ENCODE measurements at regions not wholly inside any gene's neighbourhood (a gene's known extent, or its start where the extent isn't known, plus 50 kb on each side); places are given as distances from the start of the nearest gene placed in this dataset.
A peak's percentile ranks its signal among the peaks of the same experiment; 100 is the strongest.
"Not testable (repeated sequence)": the region's sequence is repeated elsewhere in the genome, so short reads cannot be mapped to it uniquely, and the experiment has no call there.

GRCh38 chr5:60162441-60162840 lies 268.9 kb upstream of the PDE4D start:
- DNase-seq = no peak

- DNase-seq = peak; percentile 37
These were observed 267.9 kb upstream of the PDE4D start for GRCh38 chr5:60161340-60161934.

GRCh38 chr5:60149081-60149480 lies 255.6 kb upstream of the PDE4D start:
- DNase-seq = no peak

GRCh38 chr5:60148366-60148765 lies 254.8 kb upstream of the PDE4D start:
- DNase-seq = peak; percentile 61

GRCh38 chr5:60147791-60148190 lies 254.3 kb upstream of the PDE4D start:
- peak; percentile 6 for DNase-seq

- DNase-seq = no peak
These were observed 250.5 kb upstream of the PDE4D start for GRCh38 chr5:60143942-60144549.

- no peak for DNase-seq
These were observed 247.6 kb upstream of the PDE4D start for GRCh38 chr5:60141119-60141518.

- no peak for DNase-seq
These were observed 243.3 kb upstream of the PDE4D start for GRCh38 chr5:60136841-60137240.

- no peak for DNase-seq
These were observed 238.0 kb upstream of the PDE4D start for GRCh38 chr5:60131504-60131903.

GRCh38 chr5:60125636-60126035 lies 232.1 kb upstream of the PDE4D start:
- DNase-seq = no peak

GRCh38 chr5:60102961-60103693 lies 209.6 kb upstream of the PDE4D start:
- DNase-seq = peak; percentile 86

GRCh38 chr5:60101573-60101972 lies 208.0 kb upstream of the PDE4D start:
- peak; percentile 39 for DNase-seq

GRCh38 chr5:60092671-60093422 lies 199.3 kb upstream of the PDE4D start:
- DNase-seq = peak; percentile 68

GRCh38 chr5:60086583-60086982 lies 193.1 kb upstream of the PDE4D start:
- DNase-seq = no peak

- no peak for DNase-seq
These were observed 190.7 kb upstream of the PDE4D start for GRCh38 chr5:60084226-60084625.

GRCh38 chr5:60077292-60077691 lies 183.8 kb upstream of the PDE4D start:
- DNase-seq = no peak

GRCh38 chr5:60076746-60077145 lies 183.2 kb upstream of the PDE4D start:
- DNase-seq = no peak

GRCh38 chr5:60066502-60066901 lies 173.0 kb upstream of the PDE4D start:
- peak; percentile 76 for DNase-seq

GRCh38 chr5:60060389-60060788 lies 166.9 kb upstream of the PDE4D start:
- DNase-seq = no peak

- DNase-seq = no peak
These were observed 162.7 kb upstream of the PDE4D start for GRCh38 chr5:60056191-60056590.

- DNase-seq = no peak
These were observed 161.6 kb upstream of the PDE4D start for GRCh38 chr5:60055168-60055567.

- DNase-seq = not testable (repeated sequence)
These were observed 148.6 kb upstream of the PDE4D start for GRCh38 chr5:60041996-60042664.

GRCh38 chr5:60041508-60041907 lies 148.0 kb upstream of the PDE4D start:
- DNase-seq = not testable (repeated sequence)

Data from fibroblast of skin of right quadriceps (primary cell).